ENCODE measurements at regions not wholly inside any gene's neighbourhood (a gene's known extent, or its start where the extent isn't known, plus 50 kb on each side); places are given as distances from the start of the nearest gene placed in this dataset.

GRCh38 chr9:25119041-25119440 is 559.2 kb downstream of the TUSC1 start:
- TF ChIP-seq SMC3 (IDR thresholded peaks at IDR 0.05; ENCODE audit: low read depth, low read length) (no peak), RAD21 (IDR thresholded peaks at IDR 0.05; ENCODE audit: low read length) (no peak), RFX5 (IDR thresholded peaks at IDR 0.05; ENCODE audit: low read depth, low read length) (no peak), NFE2L2 (IDR thresholded peaks at IDR 0.05; ENCODE audit: low read depth, low read length) (no peak), MXI1 (IDR thresholded peaks at IDR 0.05; ENCODE audit: borderline replicate concordance, low read depth, low read length) (no peak), POLR2A (IDR thresholded peaks at IDR 0.05; ENCODE audit: low read depth, low read length) (no peak), CEBPB (IDR thresholded peaks at IDR 0.05; ENCODE audit: low read depth, low read length) (no peak), RCOR1 (IDR thresholded peaks at IDR 0.05; ENCODE audit: insufficient replicate concordance, low read length) (no peak)
- TF ChIP-seq, protein P1, sequence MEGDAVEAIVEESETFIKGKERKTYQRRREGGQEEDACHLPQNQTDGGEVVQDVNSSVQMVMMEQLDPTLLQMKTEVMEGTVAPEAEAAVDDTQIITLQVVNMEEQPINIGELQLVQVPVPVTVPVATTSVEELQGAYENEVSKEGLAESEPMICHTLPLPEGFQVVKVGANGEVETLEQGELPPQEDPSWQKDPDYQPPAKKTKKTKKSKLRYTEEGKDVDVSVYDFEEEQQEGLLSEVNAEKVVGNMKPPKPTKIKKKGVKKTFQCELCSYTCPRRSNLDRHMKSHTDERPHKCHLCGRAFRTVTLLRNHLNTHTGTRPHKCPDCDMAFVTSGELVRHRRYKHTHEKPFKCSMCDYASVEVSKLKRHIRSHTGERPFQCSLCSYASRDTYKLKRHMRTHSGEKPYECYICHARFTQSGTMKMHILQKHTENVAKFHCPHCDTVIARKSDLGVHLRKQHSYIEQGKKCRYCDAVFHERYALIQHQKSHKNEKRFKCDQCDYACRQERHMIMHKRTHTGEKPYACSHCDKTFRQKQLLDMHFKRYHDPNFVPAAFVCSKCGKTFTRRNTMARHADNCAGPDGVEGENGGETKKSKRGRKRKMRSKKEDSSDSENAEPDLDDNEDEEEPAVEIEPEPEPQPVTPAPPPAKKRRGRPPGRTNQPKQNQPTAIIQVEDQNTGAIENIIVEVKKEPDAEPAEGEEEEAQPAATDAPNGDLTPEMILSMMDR (conservative IDR thresholded peaks at IDR 0.05; ENCODE audit: low read depth, low read length), result no peak

Measured in IMR-90 (cell line).